ENCODE measurements at regions not wholly inside any gene's neighbourhood (a gene's known extent, or its start where the extent isn't known, plus 50 kb on each side); places are given as distances from the start of the nearest gene placed in this dataset.
"Not testable (repeated sequence)": the region's sequence is repeated elsewhere in the genome, so short reads cannot be mapped to it uniquely, and the experiment has no call there.

DNA sequence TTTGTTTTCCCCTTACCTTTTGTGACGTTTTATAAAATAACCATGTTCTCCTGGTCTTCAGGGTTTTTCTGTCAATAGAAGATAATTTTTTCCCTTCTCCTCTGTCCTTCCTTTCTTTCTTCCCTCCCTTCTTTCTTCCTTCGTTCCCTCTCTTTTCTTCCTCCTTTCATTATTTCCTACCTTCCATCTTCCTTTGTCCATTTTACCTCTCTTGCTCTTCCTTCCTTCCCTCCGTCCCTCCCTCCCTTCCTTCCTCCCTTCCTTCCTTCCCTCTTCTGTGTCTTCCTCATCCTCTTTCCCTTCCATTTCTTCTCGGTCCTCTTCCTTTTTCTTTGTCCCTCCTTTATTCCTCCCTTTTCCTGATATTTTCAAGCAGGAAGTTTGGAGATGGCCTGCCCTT lies 128.2 kb downstream of the TEX36 start:
- no peak for DNase-seq (ENCODE audit: low spot score in 2 of 2)
- FAIRE-seq = no peak

DNA sequence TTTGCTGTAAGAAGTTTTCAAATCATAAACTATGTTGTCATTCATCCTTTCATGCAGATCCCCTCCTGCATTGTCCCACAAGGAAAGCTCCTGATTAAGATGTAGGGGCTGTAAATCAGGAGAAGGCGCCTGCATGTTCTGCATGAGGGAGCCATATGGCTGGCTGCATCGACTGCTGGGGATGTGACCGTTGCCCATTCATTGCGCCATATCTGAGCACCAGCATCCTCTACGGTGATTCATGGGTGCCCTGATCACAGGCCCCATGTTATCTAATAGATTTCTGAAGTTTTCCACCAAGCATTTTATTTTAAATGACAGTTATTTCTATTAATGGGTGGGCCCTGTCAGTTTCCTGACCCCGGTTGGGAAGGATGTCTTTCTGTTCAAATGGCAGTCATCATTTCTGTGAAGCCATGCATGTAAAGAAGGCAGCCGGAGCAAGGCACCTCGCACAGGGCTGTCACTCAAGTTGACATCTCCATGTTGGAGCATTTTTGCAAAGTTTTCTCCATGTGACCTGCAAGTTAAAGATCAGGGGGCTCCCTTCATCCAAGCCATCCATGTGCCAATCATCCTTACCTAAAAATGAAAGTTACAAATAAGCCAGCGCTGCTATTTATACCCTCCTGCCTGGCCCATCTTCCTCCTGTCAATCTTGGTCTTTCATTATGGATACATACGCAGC lies 128.8 kb downstream of the TEX36 start:
- FAIRE-seq = no peak
- DNase-seq (ENCODE audit: low spot score in 2 of 2) = no peak

GRCh38 chr10:125553091-125553490 lies 129.9 kb downstream of the TEX36 start:
- DNase-seq (ENCODE audit: low spot score in 2 of 2) (no peak), FAIRE-seq (no peak)

DNA sequence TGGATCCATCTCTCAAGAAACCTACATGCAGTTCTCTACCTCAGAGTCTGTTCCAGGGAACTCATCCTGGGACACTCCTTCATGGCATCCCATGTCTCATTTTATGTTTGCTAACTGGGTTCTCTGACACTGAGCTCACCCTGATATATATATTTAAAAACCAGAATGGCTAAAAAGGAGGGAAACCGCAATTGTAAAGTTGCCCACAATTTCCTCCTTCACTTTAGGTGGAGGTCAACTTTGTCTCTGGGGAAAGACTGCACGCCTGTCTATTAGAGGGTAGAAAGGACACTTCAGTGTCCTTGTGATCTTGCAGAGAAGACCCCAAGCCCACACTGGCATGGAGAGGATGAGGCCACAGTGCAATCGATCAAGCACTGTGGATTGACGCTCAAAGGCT lies 131.7 kb downstream of the TEX36 start:
- FAIRE-seq = no peak
- DNase-seq (ENCODE audit: low spot score in 2 of 2) = no peak

GRCh38 chr10:125550362-125550761 lies 132.6 kb downstream of the TEX36 start:
- no peak for DNase-seq (ENCODE audit: low spot score in 2 of 2)
- no peak for FAIRE-seq

- DNase-seq (ENCODE audit: low spot score in 2 of 2) = no peak
- no peak for FAIRE-seq
Measured at GRCh38 chr10:125549653-125550052, 133.3 kb downstream of the TEX36 start.

DNA sequence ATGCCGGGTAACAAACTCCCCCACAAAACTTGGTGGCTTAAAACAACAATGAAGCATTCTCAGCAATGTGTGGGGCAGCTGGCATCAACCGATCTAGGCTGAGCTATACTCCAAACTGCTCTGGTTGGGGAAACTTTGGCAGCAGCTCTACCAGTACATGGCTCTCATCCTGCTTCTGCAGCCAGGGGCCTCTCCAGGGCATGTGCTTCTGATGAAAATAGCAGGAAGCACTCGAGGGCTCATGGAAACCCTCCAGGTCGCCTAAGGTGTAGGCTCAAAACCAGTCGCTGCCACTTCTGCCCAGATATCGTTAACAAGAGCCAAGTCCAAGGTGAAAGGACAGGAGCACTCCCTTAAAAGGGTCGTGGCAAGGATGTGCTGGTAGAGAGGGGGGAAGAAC lies 134.1 kb downstream of the TEX36 start:
- no peak for FAIRE-seq

GRCh38 chr10:125548356-125548755 lies 134.6 kb downstream of the TEX36 start:
- DNase-seq (ENCODE audit: low spot score in 2 of 2) (no peak), FAIRE-seq (no peak)

More for the DNA sequence above, 134.1 kb downstream of the TEX36 start:
- DNase-seq (ENCODE audit: low spot score in 2 of 2) = no peak

DNA sequence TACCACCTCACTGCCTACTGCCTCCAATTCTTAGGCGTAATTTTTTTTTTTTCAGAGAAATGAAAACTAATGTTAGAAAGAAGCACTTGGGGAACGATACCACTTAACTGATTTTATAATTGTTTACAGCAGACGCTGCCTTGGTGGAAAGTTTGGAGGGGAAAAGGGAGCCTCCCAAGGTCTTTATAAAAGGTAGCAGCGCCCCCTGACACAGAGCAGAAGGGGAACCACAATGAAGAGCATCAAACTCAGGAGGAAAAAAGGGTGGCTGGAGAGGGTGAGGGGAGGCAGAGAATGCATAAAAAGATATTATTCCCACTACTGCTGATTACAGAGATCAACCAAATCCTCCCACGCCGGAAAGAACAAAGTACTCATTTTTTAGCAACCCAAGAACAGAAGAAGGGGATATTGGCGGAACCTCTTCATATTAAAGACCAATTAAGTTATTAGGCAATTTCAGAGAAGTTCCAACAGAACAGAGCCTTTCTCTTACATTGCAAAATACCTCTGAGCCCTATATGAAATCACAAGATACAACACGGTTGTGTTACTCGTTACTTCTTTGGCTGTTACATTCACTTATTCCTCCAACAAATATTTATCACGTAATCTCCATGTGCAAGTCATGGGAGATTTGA lies 135.8 kb downstream of the TEX36 start:
- DNase-seq (ENCODE audit: low spot score in 2 of 2) = no peak
- FAIRE-seq = no peak

DNA sequence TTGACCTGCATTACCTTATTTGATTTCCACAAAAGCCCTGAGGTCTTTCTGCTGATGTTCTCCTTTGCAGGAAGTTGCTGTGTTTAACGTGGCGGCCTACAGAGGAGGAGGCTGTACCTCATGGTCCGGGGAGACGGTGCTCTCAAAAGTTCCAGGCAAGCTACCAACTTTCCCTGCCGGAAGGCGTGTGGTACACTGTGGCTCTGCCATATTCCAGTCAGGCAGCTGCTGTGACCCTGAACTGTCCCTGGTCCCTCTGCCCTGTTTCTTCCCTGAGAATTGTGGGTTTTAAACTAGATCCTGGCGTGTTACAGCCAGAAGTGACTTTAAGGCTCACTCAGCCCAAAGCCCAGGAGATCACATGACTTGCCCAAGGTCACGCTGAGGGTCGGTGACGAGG lies 139.2 kb downstream of the TEX36 start:
- no peak for FAIRE-seq

DNA sequence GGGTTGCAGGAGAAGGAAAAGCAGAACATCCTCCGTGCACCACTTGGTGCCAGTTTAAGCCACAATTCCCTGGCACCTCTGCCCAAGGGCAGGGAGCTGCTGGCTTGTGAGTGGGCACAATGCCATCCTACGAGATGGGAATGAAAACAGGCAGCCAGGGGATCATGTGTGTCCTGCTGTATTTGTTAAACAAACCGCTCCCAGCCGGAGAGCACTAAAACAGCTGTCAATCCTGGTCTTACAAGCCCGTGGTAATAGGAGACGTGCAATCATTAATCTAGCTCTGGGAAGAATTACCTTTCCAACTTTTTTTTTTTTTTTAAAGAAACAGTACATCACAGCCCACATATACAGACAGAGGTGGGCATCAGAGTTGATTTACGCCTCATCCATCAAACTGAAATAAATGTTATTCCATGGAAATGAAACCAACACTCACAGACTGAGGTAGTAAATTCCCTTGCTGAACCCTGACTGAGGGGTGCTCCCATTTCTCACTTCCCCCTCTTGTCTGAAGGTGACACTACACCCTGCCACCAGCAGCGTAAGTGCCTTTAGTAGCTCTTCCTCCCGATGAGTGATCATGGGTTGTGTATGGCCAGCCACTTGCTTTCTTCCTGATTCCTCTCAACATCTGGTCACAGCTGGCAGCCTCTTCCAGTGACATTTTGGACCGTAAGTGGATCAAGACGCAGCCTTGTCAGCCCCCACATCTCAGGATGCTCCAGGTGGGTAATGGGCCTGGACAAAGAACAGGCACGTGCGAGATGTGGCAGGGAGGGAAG lies 143.8 kb downstream of the TEX36 start:
- FAIRE-seq = no peak
- DNase-seq (ENCODE audit: low spot score in 2 of 2) = peak in 1 of 2 donors; percentile 30

More for the DNA sequence above, 139.2 kb downstream of the TEX36 start:
- no peak for DNase-seq (ENCODE audit: low spot score in 2 of 2)

GRCh38 chr10:125536236-125536635 lies 146.7 kb downstream of the TEX36 start:
- FAIRE-seq = no peak
- DNase-seq (ENCODE audit: low spot score in 2 of 2) = no peak

DNA sequence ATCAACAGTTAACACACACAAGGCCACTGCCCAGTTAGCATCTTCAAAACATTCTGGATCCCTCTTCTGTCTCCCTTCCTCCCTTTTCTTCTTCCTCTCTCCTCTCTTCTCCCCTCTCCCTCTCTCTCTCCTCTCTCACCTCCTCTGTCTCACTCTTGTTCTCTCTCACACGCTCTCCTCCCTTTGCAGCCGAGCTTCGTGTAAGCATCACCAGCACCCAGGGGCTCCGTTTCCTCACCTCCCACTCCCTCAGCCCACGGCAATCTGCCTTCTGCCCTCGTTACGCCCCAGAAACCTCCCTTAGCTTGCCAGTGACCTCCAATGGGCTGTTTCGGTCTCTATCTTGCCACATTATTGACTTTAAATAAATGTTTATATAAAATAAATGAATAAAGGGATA lies 147.4 kb downstream of the TEX36 start:
- FAIRE-seq (no peak), DNase-seq (ENCODE audit: low spot score in 2 of 2) (no peak)

DNA sequence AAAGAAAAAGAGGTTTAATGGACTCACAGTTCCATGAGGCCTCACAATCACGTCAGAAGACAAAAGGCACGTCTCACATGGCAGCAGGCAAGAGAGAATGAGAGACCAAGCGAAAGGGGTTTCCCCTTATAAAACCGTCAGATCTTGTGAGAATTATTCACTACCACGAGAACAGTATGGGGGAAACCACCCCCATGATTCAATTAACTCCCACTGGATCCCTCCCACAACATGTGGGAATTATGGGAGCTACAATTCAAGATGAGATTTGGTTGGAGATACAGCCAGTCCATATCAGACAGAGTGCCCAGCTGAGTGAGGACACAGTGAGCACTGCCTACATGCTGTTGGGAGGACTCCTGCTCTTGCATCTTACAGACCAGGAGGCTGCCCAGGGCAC lies 148.4 kb downstream of the TEX36 start:
- FAIRE-seq = no peak
- DNase-seq (ENCODE audit: low spot score in 2 of 2) = no peak

GRCh38 chr10:125533866-125534265 lies 149.1 kb downstream of the TEX36 start:
- DNase-seq (ENCODE audit: low spot score in 2 of 2) (no peak), FAIRE-seq (no peak)

DNA sequence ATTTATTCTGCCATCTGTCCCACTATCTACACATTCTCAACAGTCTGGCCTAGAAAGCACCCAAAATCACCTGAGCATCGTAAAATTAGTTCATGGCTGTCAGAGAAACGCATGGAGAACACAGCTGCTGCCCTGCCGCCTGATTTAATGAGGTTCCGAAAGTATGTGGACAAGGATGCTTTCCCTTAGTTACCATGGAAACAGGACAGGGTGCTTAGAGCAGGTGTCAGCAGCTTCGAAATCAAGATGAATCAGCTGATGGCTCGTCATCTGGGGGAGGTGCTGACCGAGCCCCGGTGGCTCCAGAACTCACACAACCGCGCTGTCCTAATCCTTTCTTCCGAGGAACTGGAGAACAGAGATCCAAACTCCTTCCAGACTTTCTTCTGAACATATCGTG lies 151.5 kb downstream of the TEX36 start:
- FAIRE-seq (no peak), DNase-seq (ENCODE audit: low spot score in 2 of 2) (peak in 1 of 2 donors; percentile 61)

DNA sequence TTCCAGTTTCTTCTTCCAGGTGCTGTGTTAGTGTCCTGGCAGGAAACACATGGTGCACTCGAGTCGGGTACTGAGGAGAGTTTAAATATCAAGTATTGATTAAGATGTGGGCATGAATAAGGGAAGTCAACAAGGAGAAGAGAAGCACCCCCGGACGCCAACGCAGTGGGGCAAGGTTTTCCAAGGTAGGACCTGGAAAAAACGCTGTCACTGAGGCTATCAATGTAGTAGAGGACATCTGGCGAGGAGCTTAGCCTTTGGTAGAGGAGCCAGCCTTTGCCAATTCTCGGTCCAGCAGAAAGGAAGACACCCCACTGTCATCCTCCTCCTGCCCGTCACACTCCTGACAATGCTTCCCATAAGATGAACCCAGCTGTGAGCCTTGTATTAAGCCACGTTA lies 159.6 kb downstream of the TEX36 start:
- DNase-seq (ENCODE audit: low spot score in 2 of 2) = no peak

GRCh38 chr10:125521721-125522680 lies 161.0 kb downstream of the TEX36 start:
- no peak for DNase-seq (ENCODE audit: low spot score in 2 of 2)

More for the DNA sequence above, 159.6 kb downstream of the TEX36 start:
- FAIRE-seq = no peak

DNA sequence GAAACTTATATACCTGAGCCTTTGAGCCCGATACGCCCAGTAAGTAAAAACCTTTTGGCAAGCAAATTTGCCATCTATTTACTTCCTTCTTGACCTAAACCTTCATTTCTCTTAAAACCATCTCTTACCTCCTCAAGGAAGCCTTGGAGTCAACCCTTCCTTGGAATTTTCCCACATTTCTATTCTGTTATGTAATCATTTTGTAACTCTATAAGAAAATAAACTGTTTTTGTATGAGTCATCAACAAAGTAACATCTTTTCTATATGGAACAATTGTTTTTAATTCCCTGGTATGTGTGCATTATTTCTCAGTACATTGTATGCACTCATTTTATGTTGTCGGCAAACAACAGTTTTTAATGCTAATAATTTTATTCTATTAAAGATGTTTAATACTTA lies 162.0 kb downstream of the TEX36 start:
- DNase-seq (ENCODE audit: low spot score in 2 of 2) (no peak), FAIRE-seq (no peak)

More at GRCh38 chr10:125521721-125522680, 161.0 kb downstream of the TEX36 start:
- FAIRE-seq = no peak

- not testable (repeated sequence) for FAIRE-seq; DNase-seq (ENCODE audit: low spot score in 2 of 2)
Measured at GRCh38 chr10:125518397-125518796, 164.6 kb downstream of the TEX36 start.

Measured in frontal cortex (tissue), 3 donors.